Ovary (tissue), 3 donors: ENCODE measurements at regions not wholly inside any gene's neighbourhood (a gene's known extent, or its start where the extent isn't known, plus 50 kb on each side); places are given as distances from the start of the nearest gene placed in this dataset.

ENCODE experiments used
- CTCF ChIP-seq, 3 donors: fragments of 450-650 bp in 2 of 3; fragments of 200-600 bp in 1 of 3; IDR thresholded peaks; one replicate each; pipeline versions ENCODE4 v1.5.1 to v1.8.0; 2016 to 2022; ENCODE audit warnings: antibody characterized with exemption in 3 of 3, mild to moderate bottlenecking in 1 of 3
- EP300 ChIP-seq: sonication (generic); formaldehyde crosslinking; IDR thresholded peaks from one replicate; pipeline ENCODE4 v1.6.1; 2017; ENCODE audit warnings: antibody characterized with exemption
- POLR2A ChIP-seq: fragments of 450-650 bp; IDR thresholded peaks from one replicate; pipeline ENCODE4 v1.6.1; 2017; ENCODE audit warnings: antibody characterized with exemption, mild to moderate bottlenecking, moderate library complexity
- donor health status: DM: no; HTN: no; CAD: no.

DNA sequence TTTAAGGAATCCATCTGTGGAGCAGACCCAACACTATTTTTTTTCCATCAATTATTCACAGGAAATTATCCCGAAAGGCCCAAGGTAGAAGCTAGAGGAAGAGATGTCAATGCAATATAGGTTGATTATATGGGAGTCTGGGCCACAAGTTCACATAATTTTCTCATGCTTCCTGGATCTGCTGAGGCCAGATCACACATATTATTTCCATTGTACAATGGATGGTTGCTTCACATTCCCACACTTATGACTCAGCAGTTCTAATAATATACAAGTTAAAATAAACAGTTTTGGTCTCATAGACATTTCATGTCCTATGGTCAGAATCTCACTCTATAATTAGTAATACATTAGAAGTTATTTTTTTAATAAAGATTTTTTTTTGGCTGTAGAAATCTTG is 66.0 kb upstream of the PTPRD start:
- no peak for TF ChIP-seq POLR2A
- no peak for TF ChIP-seq CTCF (IDR thresholded peaks at IDR 0.05)
- TF ChIP-seq EP300 = no peak
